ENCODE measurements at regions not wholly inside any gene's neighbourhood (a gene's known extent, or its start where the extent isn't known, plus 50 kb on each side); places are given as distances from the start of the nearest gene placed in this dataset.
"Not testable (repeated sequence)": the region's sequence is repeated elsewhere in the genome, so short reads cannot be mapped to it uniquely, and the experiment has no call there.

GRCh38 chr12:46617737-46618136, 208.1 kb downstream of the SLC38A4 start:
- FAIRE-seq: not testable (repeated sequence)

GRCh38 chr12:46617167-46617566, 208.6 kb downstream of the SLC38A4 start:
- FAIRE-seq: no peak

GRCh38 chr12:46610754-46611153, 215.0 kb downstream of the SLC38A4 start:
- FAIRE-seq: no peak

- no peak for FAIRE-seq
These were observed 216.1 kb downstream of the SLC38A4 start for GRCh38 chr12:46609674-46610073.

- FAIRE-seq: no peak
These were observed 216.5 kb downstream of the SLC38A4 start for GRCh38 chr12:46609273-46609623.

- no peak for FAIRE-seq
These were observed 217.1 kb downstream of the SLC38A4 start for GRCh38 chr12:46608431-46609272.

GRCh38 chr12:46604684-46605083, 221.1 kb downstream of the SLC38A4 start:
- FAIRE-seq: no peak

GRCh38 chr12:46603776-46604456, 221.9 kb downstream of the SLC38A4 start:
- no peak for FAIRE-seq

GRCh38 chr12:46602474-46602873, 223.3 kb downstream of the SLC38A4 start:
- FAIRE-seq: no peak

GRCh38 chr12:46590991-46591703, 218.6 kb upstream of the SLC38A2 start:
- no peak for FAIRE-seq

GRCh38 chr12:46585854-46586621, 213.5 kb upstream of the SLC38A2 start:
- FAIRE-seq: no peak

- not testable (repeated sequence) for FAIRE-seq
These were observed 211.5 kb upstream of the SLC38A2 start for GRCh38 chr12:46584098-46584497.

GRCh38 chr12:46581990-46582389, 209.4 kb upstream of the SLC38A2 start:
- not testable (repeated sequence) for FAIRE-seq

- no peak for FAIRE-seq
These were observed 207.9 kb upstream of the SLC38A2 start for GRCh38 chr12:46580445-46580844.

GRCh38 chr12:46579474-46579873, 206.9 kb upstream of the SLC38A2 start:
- FAIRE-seq: no peak

GRCh38 chr12:46578190-46578982, 205.8 kb upstream of the SLC38A2 start:
- FAIRE-seq: no peak

GRCh38 chr12:46577063-46577776, 204.6 kb upstream of the SLC38A2 start:
- no peak for FAIRE-seq

- no peak for FAIRE-seq
These were observed 202.3 kb upstream of the SLC38A2 start for GRCh38 chr12:46574847-46575246.

GRCh38 chr12:46573347-46573658, 200.7 kb upstream of the SLC38A2 start:
- no peak for FAIRE-seq

- no peak for FAIRE-seq
These were observed 200.2 kb upstream of the SLC38A2 start for GRCh38 chr12:46572644-46573346.

GRCh38 chr12:46571608-46572007, 199.0 kb upstream of the SLC38A2 start:
- no peak for FAIRE-seq

Measured in G401.6 (cell line).